NCI-H146 treated with DMSO at 0.1 percent for 48 hours (cell line): ENCODE measurements at regions not wholly inside any gene's neighbourhood (a gene's known extent, or its start where the extent isn't known, plus 50 kb on each side); places are given as distances from the start of the nearest gene placed in this dataset.
"Not testable (repeated sequence)": the region's sequence is repeated elsewhere in the genome, so short reads cannot be mapped to it uniquely, and the experiment has no call there.

Source experiments
- DNase-seq: peaks from one replicate; lab custom pipeline; 2025; ENCODE audit not compliant: unreplicated experiment; lab: John Stamatoyannopoulos, UW

GRCh38 chr14:70269582-70269981, 80.8 kb upstream of the SLC8A3 start:
- no peak for DNase-seq

GRCh38 chr14:70268760-70269159, 80.0 kb upstream of the SLC8A3 start:
- DNase-seq: no peak

- DNase-seq: no peak
These were observed 77.4 kb upstream of the SLC8A3 start for GRCh38 chr14:70266157-70266556.

GRCh38 chr14:70265422-70265821, 76.7 kb upstream of the SLC8A3 start:
- no peak for DNase-seq

GRCh38 chr14:70259420-70259819, 70.7 kb upstream of the SLC8A3 start:
- DNase-seq: no peak

GRCh38 chr14:70257526-70257925, 68.8 kb upstream of the SLC8A3 start:
- DNase-seq: no peak

- no peak for DNase-seq
These were observed 67.8 kb upstream of the SLC8A3 start for GRCh38 chr14:70256601-70257000.

- peak; percentile 5 for DNase-seq
These were observed 66.6 kb upstream of the SLC8A3 start for GRCh38 chr14:70255071-70256057.

GRCh38 chr14:70254476-70254961, 65.8 kb upstream of the SLC8A3 start:
- peak; percentile 5 for DNase-seq

- DNase-seq: not testable (repeated sequence)
These were observed 64.8 kb upstream of the SLC8A3 start for GRCh38 chr14:70253547-70253946.

- DNase-seq: no peak
These were observed 56.3 kb upstream of the SLC8A3 start for GRCh38 chr14:70245026-70245425.

- DNase-seq: no peak
These were observed 51.1 kb upstream of the SLC8A3 start for GRCh38 chr14:70239802-70240201.

- not testable (repeated sequence) for DNase-seq
These were observed 49.9 kb upstream of the SLC8A3 start for GRCh38 chr14:70238635-70239034.
